GM23338 (cell line): ENCODE measurements at regions not wholly inside any gene's neighbourhood (a gene's known extent, or its start where the extent isn't known, plus 50 kb on each side); places are given as distances from the start of the nearest gene placed in this dataset.
A peak's percentile ranks its signal among the peaks of the same experiment; 100 is the strongest.

Source experiments
- ATAC-seq: fragments of 200-7000 bp; cut with Tn5 transposase; 3 replicates; pipeline ENCODE4 v1.9.1; 2020
- DNase-seq: peaks from one replicate; pipeline ENCODE4 v3.0.0-alpha.2; 2015; ENCODE audit warnings: low spot score
- H2AFZ ChIP-seq: fragments of 200-600 bp; sonication (generic); 2 replicates; pipeline ENCODE4 v1.8.0; 2016; ENCODE audit warnings: antibody characterized with exemption, mild to moderate bottlenecking, moderate library complexity
- H3F3A ChIP-seq: fragments of 200-600 bp; sonication (generic); replicated peaks from 2 replicates; pipeline ENCODE4 v1.8.0; 2017; ENCODE audit warnings: antibody characterized with exemption, mixed run types, low read depth
- H3K27ac ChIP-seq: fragments of 200-600 bp; sonication (generic); 2 replicates; pipeline ENCODE4 v1.6.1; 2016; ENCODE audit warnings: low read depth
- H3K27me3 ChIP-seq: fragments of 200-600 bp; sonication (generic); 2 replicates; pipeline ENCODE4 v1.8.0; 2016; ENCODE audit warnings: mild to moderate bottlenecking, mixed run types, moderate library complexity; ENCODE audit not compliant: insufficient read depth
- H3K36me3 ChIP-seq: fragments of 200-600 bp; sonication (generic); 2 replicates; pipeline ENCODE4 v1.8.0; 2016; ENCODE audit warnings: mild to moderate bottlenecking; ENCODE audit not compliant: insufficient read depth
- H3K4me1 ChIP-seq: fragments of 200-600 bp; sonication (generic); 2 replicates; pipeline ENCODE4 v1.8.0; 2016; ENCODE audit warnings: mild to moderate bottlenecking, moderate library complexity; ENCODE audit not compliant: insufficient read depth
- H3K4me2 ChIP-seq: fragments of 200-600 bp; sonication (generic); 2 replicates; pipeline ENCODE4 v1.7.1; 2017; ENCODE audit warnings: mixed run types
- H3K4me3 ChIP-seq: fragments of 200-600 bp; sonication (generic); 2 replicates; pipeline ENCODE4 v1.6.1; 2016; ENCODE audit warnings: mixed run types
- H3K79me2 ChIP-seq: fragments of 200-600 bp; sonication (generic); replicated peaks from 2 replicates; pipeline ENCODE4 v1.8.0; 2017; ENCODE audit warnings: mild to moderate bottlenecking; ENCODE audit not compliant: insufficient read depth
- H3K9me2 ChIP-seq: fragments of 200-600 bp; sonication (generic); 2 replicates; pipeline ENCODE4 v1.8.0; 2017; ENCODE audit not compliant: insufficient read depth
- H4K20me1 ChIP-seq: fragments of 200-600 bp; sonication (generic); replicated peaks from 2 replicates; pipeline ENCODE4 v1.8.0; 2017; ENCODE audit warnings: mild to moderate bottlenecking; ENCODE audit not compliant: insufficient read depth
- H3K27ac Mint-ChIP-seq: 2 replicates; pipeline ENCODE4 v1.8.0; 2020; ENCODE audit warnings: inconsistent platforms, mild to moderate bottlenecking, moderate library complexity, mixed read lengths
- H3K27me3 Mint-ChIP-seq: 3 replicates; pipeline ENCODE4 v1.8.0; 2022; ENCODE audit warnings: low read depth, mild to moderate bottlenecking, moderate library complexity, mixed read lengths, inconsistent platforms; ENCODE audit not compliant: insufficient read depth, poor library complexity
- H3K36me3 Mint-ChIP-seq: 3 replicates; pipeline ENCODE4 v1.8.0; 2021; ENCODE audit warnings: low read depth, mild to moderate bottlenecking, inconsistent platforms, moderate library complexity, mixed read lengths
- H3K4me1 Mint-ChIP-seq: 3 replicates; pipeline ENCODE4 v1.8.0; 2020; ENCODE audit warnings: mild to moderate bottlenecking, inconsistent platforms, mixed read lengths
- H3K4me3 Mint-ChIP-seq: 3 replicates; pipeline ENCODE4 v1.8.0; 2021; ENCODE audit warnings: moderate library complexity, mild to moderate bottlenecking, inconsistent platforms, mixed read lengths
- H3K9me3 Mint-ChIP-seq: 3 replicates; pipeline ENCODE4 v1.8.0; 2020; ENCODE audit warnings: moderate library complexity, mild to moderate bottlenecking, inconsistent platforms, mixed read lengths
- CREB1 ChIP-seq: fragments of 250-450 bp; sonication (Bioruptor Pico); IDR thresholded peaks from 2 replicates; pipeline ENCODE4 v1.5.0; 2020; ENCODE audit warnings: low read depth, mild to moderate bottlenecking, moderate library complexity
- EZH2 ChIP-seq: fragments of 200-600 bp; sonication (generic); IDR thresholded peaks from one replicate; pipeline ENCODE4 v1.8.0; 2017; ENCODE audit warnings: antibody characterized with exemption, mild to moderate bottlenecking, low read depth; ENCODE audit not compliant: unreplicated experiment
- ZNF331 ChIP-seq: fragments of 250-450 bp; sonication (Bioruptor Pico); IDR thresholded peaks from 2 replicates; pipeline ENCODE4 v1.5.0; 2020; ENCODE audit warnings: low read depth, mild to moderate bottlenecking, moderate library complexity
- TF ChIP-seq, protein P1 (sequence below): IDR thresholded peaks from 2 replicates; pipeline ENCODE4 v1.6.1; 2016; ENCODE audit warnings: antibody characterized with exemption
- TF ChIP-seq, protein P2 (sequence below): fragments of 250-450 bp; sonication (Bioruptor Pico); IDR thresholded peaks from 2 replicates; pipeline ENCODE4 v1.5.0; 2020; ENCODE audit warnings: mild to moderate bottlenecking, moderate library complexity

DNA sequence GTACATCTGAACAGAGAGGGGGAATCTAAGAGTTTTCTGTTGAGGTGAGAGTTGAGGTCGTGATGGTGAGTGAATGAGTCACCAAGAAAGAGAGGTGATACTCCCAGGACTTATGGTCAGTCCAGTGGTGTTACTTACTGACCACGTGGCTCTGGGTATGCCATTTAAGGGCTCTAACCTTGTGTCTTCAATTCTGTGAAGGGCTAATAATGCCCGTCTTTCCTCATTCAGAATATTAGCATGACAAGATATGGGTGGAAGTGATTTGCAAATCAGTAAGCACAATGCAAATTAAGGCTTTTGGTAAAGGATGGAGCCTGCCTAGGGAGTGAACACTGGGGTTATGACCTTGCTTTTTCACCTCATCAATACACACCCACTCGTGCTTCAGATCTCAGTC, 75.2 kb downstream of the COQ2 start:
- ATAC-seq = peak; percentile 33

More for the DNA sequence above, 75.2 kb downstream of the COQ2 start:
- Histone ChIP-seq H3K27ac (no peak overlapping the region), H3K36me3 (peaks cover 8% of the 10 kb centered on the region; the same call in 1 of the 2 replicates), H3K4me3 (no peak overlapping the region), H2AFZ (no peak overlapping the region), H3K79me2 (no peaks in the 10 kb centered on the region), H3K9me2 (peaks cover 6% of the 10 kb centered on the region; the same call in 1 of the 2 replicates), H3K4me1 (peaks cover 5% of the 10 kb centered on the region; the same call in 1 of the 2 replicates), H4K20me1 (no peaks in the 10 kb centered on the region; the same call in 1 of the 2 replicates), H3K27me3 (peaks cover 7% of the 10 kb centered on the region; the same call in 1 of the 2 replicates), H3F3A (no peaks in the 10 kb centered on the region), H3K4me2 (peak overlapping the region; percentile 70; the same call in 1 of the 2 replicates)
- H3K27me3 Mint-ChIP-seq = peaks cover 4% of the 10 kb centered on the region
- H3K27ac Mint-ChIP-seq = no peak overlapping the region
- H3K4me1 Mint-ChIP-seq = peaks cover 25% of the 10 kb centered on the region
- no peak for DNase-seq
- TF ChIP-seq EZH2 (no peak), ZNF331 (CRISPR knock-in tag) (no peak), CREB1 (CRISPR knock-in tag) (no peak)
- TF ChIP-seq, protein P1, sequence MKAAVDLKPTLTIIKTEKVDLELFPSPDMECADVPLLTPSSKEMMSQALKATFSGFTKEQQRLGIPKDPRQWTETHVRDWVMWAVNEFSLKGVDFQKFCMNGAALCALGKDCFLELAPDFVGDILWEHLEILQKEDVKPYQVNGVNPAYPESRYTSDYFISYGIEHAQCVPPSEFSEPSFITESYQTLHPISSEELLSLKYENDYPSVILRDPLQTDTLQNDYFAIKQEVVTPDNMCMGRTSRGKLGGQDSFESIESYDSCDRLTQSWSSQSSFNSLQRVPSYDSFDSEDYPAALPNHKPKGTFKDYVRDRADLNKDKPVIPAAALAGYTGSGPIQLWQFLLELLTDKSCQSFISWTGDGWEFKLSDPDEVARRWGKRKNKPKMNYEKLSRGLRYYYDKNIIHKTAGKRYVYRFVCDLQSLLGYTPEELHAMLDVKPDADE = no peak
- TF ChIP-seq, protein P2, sequence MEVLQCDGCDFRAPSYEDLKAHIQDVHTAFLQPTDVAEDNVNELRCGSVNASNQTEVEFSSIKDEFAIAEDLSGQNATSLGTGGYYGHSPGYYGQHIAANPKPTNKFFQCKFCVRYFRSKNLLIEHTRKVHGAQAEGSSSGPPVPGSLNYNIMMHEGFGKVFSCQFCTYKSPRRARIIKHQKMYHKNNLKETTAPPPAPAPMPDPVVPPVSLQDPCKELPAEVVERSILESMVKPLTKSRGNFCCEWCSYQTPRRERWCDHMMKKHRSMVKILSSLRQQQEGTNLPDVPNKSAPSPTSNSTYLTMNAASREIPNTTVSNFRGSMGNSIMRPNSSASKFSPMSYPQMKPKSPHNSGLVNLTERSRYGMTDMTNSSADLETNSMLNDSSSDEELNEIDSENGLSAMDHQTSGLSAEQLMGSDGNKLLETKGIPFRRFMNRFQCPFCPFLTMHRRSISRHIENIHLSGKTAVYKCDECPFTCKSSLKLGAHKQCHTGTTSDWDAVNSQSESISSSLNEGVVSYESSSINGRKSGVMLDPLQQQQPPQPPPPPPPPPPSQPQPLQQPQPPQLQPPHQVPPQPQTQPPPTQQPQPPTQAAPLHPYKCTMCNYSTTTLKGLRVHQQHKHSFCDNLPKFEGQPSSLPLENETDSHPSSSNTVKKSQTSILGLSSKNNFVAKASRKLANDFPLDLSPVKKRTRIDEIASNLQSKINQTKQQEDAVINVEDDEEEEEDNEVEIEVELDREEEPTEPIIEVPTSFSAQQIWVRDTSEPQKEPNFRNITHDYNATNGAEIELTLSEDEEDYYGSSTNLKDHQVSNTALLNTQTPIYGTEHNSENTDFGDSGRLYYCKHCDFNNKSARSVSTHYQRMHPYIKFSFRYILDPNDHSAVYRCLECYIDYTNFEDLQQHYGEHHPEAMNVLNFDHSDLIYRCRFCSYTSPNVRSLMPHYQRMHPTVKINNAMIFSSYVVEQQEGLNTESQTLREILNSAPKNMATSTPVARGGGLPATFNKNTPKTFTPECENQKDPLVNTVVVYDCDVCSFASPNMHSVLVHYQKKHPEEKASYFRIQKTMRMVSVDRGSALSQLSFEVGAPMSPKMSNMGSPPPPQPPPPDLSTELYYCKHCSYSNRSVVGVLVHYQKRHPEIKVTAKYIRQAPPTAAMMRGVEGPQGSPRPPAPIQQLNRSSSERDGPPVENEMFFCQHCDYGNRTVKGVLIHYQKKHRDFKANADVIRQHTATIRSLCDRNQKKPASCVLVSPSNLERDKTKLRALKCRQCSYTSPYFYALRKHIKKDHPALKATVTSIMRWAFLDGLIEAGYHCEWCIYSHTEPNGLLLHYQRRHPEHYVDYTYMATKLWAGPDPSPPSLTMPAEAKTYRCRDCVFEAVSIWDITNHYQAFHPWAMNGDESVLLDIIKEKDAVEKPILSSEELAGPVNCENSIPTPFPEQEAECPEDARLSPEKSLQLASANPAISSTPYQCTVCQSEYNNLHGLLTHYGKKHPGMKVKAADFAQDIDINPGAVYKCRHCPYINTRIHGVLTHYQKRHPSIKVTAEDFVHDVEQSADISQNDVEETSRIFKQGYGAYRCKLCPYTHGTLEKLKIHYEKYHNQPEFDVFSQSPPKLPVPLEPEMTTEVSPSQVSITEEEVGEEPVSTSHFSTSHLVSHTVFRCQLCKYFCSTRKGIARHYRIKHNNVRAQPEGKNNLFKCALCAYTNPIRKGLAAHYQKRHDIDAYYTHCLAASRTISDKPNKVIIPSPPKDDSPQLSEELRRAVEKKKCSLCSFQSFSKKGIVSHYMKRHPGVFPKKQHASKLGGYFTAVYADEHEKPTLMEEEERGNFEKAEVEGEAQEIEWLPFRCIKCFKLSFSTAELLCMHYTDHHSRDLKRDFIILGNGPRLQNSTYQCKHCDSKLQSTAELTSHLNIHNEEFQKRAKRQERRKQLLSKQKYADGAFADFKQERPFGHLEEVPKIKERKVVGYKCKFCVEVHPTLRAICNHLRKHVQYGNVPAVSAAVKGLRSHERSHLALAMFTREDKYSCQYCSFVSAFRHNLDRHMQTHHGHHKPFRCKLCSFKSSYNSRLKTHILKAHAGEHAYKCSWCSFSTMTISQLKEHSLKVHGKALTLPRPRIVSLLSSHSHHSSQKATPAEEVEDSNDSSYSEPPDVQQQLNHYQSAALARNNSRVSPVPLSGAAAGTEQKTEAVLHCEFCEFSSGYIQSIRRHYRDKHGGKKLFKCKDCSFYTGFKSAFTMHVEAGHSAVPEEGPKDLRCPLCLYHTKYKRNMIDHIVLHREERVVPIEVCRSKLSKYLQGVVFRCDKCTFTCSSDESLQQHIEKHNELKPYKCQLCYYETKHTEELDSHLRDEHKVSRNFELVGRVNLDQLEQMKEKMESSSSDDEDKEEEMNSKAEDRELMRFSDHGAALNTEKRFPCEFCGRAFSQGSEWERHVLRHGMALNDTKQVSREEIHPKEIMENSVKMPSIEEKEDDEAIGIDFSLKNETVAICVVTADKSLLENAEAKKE (CRISPR knock-in tag) = no peak
- peaks cover 11% of the 10 kb centered on the region; the same call in 2 of the 3 replicates for H3K36me3 Mint-ChIP-seq
- H3K9me3 Mint-ChIP-seq = peaks cover 18% of the 10 kb centered on the region
- H3K4me3 Mint-ChIP-seq = no peak overlapping the region; the same call in 2 of the 3 replicates
